Limb (tissue), 2 donors: ENCODE measurements at regions not wholly inside any gene's neighbourhood (a gene's known extent, or its start where the extent isn't known, plus 50 kb on each side); places are given as distances from the start of the nearest gene placed in this dataset.

ENCODE experiments used
- DNase-seq, 2 donors: peaks; one replicate each; pipeline ENCODE4 v3.0.0-alpha.2; 2016; ENCODE audit errors: extremely low spot score in 2 of 2

- peak in 1 of 2 donors; percentile 44 for DNase-seq
Measured at GRCh38 chr6:105851113-105851580, 235.0 kb upstream of the PRDM1 start.

- no peak for DNase-seq
Measured at GRCh38 chr6:105850261-105851112, 235.6 kb upstream of the PRDM1 start.

DNA sequence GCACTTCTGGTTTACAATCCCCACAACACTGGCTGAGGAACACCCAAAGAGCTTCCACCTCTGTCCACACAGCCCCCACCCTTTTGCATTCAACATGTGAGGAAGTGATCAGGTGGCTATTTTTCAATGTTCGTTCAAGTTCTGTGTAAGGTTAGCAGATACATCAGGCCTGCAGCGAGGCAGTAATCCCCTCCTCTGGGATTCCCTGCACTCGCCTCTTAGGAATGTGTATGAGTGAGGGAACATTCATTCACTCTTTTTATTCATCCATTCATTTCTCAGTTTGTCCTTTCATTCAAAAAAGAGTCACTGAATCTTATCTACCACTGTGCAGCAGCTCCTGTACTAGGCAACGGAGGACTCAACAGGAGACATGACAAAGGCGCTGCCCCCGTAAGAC lies 236.4 kb upstream of the PRDM1 start:
- no peak for DNase-seq

DNA sequence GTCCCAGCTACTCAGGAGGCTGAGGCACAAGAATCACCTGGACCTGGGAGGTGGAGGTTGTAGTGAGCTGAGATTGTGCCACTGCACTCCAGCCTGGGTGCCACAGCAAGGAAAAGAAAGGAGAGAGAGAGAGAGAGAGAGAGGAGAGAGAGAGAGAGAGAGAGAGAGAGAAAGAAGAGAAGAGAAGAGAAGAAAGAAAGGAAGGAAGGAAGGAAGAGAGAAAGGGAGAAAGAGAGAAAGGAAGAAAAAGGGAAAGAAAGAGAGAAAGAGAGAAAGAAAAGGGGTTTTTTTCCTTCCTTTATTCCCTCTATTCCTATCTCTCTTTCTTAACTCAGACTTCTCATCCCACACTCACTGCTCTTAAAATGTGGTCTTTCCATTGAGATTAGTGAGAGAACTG lies 238.7 kb upstream of the PRDM1 start:
- DNase-seq, result no peak

DNA sequence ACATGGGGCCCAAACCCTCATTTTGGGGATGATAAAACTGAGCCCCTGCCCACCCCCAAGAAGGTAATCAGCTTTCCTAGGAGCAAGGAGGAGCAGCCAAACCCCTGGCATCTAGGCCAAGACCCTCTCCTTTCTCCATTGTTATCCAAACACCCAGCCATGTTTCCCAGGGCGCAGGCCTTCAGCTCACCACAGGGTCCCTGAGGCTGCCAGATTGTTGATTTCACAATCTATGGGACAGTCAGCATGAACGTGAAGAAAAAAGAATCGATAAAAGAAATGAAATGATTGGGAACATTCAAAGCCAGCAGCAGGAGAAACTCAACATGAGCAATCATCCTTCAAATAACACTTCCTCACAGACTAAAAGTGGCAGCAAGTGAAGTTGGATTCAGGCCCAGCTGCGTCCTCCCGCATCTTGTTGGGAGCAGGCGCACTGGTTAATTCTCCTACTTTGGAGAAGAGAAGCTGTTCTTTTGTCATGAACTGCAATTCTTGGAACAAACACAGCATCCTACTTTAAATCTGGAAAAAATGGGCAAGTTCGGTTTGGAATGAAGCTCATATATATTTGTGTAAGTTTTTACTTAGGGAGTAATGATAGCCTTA lies 241.8 kb upstream of the PRDM1 start:
- no peak for DNase-seq

DNA sequence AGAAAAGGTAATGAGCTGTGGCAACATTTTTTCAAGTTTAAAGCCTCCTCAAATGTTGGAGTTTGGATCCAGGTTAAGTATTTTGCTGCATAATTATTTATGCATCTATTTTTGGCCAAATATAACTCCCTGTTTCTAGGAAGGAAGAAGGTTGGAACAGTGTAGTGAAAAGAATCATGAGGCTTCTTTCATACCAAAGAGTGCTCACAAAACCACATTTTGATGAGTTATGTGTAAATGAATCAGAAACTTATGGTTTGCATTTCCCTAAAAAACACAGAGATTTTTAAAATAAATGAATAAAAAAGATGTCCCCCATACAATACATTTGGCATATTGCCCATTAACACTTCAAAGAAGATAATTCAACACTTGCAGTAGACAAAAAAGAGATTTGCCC lies 246.9 kb upstream of the PRDM1 start:
- DNase-seq, result no peak

- DNase-seq, result no peak
Measured at GRCh38 chr6:105838171-105838570, 248.0 kb upstream of the PRDM1 start.

GRCh38 chr6:105836889-105837288 lies 249.2 kb upstream of the PRDM1 start:
- DNase-seq, result no peak

GRCh38 chr6:105836379-105836778 lies 249.8 kb upstream of the PRDM1 start:
- no peak for DNase-seq

DNA sequence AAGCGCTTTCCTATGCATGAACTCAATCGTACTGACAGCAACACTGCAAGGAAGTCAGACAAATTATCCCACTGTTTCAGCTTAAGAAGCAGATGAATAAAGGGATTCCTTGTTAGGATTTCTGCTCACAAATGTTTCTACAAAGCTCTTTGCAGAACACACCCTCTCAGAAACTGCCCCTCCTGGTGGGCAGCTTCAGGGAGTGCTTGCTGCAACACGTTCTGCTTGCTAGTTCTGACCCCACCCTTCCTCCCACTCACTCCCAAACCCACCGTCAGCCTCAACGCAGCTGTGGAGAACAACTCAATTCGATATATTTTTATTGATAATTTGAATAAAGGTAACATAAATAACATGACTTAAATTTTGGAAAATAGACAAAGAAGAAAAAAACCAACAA lies 250.8 kb upstream of the PRDM1 start:
- DNase-seq, result no peak

DNA sequence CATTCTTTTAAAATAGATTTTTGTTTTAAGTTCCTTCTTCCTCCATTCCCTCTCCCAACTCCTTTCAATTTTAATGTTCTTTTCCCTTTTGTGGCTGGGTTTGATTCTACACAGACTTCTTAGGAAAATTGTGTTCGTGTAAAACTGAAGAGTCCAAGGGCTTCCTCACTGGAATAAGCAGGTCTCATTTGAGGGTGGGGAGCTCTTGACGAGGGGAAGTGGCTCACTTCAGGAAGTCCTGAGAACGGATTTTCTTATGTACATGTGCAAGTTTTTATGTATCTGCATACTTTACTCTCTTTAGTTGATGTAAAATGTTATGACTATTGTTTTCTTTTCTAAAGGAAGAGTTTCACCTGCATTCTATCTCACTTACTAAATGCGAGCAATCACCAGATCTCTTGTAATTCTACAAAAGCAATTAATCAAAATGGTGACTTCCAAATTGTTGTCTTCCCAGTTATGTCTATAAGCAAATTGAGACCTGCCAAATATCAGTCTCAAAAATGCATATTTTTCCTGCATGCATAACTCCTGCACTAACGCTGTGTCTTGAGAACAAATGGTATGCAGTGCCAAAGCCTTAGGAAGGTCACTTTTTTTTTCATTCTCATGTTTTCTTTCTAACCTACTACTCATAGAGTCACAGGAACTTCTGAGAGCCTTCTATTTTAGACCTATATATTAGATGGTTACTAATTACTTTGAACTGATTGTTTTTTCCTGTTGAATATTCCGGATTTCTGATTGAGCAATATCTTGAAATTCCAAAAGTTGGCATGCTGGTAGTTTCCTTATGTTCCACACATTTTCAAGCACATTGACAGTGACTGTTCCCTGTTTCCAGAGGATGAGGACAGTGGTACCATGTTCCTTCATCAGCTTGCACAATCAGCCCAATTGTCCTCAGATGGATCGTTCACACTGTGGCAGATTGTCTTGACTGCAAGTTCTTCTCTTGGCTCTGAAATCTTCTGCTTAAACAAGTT lies 251.9 kb upstream of the PRDM1 start:
- DNase-seq, result no peak

DNA sequence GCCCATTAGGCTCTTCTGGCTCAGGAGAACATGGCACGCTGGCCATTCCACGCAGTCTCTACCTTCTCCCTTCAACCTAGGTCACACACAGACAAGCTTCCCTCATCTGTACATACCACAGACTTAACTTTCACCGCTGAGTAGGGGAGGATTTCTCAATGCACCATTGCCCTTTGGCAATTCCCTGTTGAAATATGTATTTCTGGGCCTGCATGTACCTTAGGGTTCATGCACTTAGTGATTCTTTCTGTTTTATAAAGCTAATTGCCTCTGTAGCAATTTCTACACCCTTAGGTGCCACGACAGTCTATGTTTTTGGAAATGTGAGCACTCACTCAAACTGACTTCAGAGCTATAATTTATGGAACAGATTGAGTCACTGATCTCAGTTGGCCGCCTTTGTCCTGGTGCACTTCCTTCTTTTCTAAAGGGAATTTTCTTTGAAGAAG lies 253.8 kb upstream of the PRDM1 start:
- DNase-seq, result no peak

DNA sequence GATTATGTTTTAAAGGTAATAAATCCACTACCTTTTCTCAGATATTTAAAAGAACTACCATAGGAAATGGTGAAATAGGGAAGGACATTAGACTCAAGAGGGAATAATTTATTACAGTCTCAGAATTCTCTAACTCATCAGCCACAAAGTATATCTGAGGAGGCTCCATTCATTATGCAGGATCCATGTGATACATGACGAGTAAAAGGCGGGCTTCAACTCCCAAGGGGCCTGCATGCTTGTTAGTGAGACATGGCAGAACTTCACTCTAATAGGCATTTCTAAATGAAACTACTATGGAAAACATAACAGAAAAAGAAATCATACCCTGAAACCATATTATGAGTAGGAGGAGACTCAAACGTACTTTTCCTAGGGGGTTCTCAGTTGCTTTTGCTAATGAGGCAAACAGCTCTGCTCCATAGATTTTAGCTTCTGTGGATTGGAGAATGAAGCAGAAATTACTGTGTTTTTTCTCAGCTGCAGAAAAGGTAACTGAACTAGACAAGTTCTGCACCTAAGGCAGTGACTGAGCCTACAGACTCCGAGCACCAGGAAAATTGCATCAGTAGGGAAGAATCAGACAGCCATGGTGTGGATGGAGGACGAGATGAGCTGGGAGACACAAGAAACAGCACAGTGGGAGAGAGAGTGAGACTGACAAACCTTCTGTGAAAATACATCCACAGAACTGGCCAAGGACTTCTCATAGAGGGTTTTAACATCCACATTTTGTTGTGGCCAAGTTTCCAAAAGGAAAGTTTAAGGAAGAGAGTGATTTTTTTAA lies 254.6 kb upstream of the PRDM1 start:
- no peak for DNase-seq

DNA sequence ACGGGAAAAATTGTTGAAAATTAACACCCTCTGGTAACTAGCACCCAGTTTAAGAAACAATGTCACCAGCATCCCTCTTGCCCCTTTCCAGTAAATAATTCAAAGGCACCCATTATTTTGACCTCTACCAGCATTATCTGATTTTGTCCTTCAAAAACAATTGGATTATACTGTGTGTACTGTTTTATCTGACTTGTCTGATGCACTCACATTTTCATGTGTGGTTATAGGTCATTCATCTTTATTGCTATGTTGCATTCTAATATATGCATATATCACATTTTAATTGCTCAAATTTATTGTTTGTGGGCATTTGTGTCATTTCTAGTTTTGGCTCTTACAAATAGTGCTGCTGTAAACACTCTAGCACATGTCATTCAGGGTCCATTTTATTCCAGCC lies 260.9 kb upstream of the PRDM1 start:
- no peak for DNase-seq

DNA sequence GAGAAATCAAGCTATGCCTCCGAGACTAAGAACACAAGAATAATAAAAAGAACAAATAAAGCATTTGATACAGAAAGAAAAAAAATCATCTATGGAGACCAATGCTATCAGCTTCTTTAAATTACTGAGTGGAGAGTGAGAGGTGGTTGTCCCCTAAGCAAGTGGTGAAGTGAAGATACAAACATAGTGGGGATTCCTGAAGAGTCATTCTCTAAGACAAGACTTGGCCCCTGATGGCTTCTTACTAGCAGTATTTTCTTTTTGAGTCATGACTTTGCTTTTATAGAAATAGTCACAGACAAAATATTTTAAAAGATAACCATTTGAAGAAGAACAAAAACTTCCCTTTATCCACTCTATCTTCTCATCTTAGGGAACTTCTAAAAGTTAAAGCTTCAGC lies 261.4 kb upstream of the PRDM1 start:
- no peak for DNase-seq

DNA sequence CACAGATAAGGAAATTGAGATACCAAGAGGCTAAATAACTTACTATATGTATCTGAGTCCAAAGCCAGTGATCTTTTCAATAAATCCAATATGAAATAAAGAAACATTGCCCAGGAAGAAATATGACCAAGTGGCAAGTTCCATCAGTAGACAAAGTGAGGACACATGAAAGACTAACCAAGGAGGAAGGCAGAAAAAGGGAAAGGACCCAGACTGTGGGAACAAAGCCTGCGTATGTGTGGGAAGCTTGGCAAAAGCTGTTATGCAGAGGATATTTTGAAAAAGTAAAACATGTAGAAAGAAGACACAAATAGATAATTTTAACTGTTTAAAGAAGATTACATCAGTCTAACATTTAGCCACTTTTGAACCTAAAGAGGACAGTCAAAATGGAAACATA lies 264.4 kb upstream of the PRDM1 start:
- DNase-seq, result no peak

GRCh38 chr6:105821027-105821426 lies 265.1 kb upstream of the PRDM1 start:
- DNase-seq, result no peak

GRCh38 chr6:105819745-105820144 lies 266.4 kb upstream of the PRDM1 start:
- DNase-seq, result no peak

DNA sequence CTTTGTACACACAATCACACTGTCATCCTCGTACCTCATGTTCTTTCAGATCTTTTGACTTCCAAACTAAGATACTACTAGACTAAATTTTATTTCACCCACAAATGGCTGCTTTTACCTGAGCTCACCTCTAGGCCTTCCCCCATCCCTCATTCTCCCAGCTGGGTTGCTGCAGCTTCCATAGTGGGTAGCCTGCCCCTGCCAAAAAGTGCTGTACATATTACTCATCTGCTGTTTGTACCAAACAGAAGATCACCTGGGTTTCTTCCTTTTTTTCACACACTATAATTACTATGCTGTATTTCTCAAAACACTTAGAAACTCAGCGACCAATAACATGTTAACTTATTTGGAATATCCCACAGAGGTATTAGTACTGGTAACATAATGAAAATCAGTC lies 267.6 kb upstream of the PRDM1 start:
- no peak for DNase-seq

- no peak for DNase-seq
Measured at GRCh38 chr6:105817961-105818360, 268.2 kb upstream of the PRDM1 start.

GRCh38 chr6:105817370-105817769 lies 268.8 kb upstream of the PRDM1 start:
- DNase-seq, result no peak
